ENCODE measurements at regions not wholly inside any gene's neighbourhood (a gene's known extent, or its start where the extent isn't known, plus 50 kb on each side); places are given as distances from the start of the nearest gene placed in this dataset.

DNA sequence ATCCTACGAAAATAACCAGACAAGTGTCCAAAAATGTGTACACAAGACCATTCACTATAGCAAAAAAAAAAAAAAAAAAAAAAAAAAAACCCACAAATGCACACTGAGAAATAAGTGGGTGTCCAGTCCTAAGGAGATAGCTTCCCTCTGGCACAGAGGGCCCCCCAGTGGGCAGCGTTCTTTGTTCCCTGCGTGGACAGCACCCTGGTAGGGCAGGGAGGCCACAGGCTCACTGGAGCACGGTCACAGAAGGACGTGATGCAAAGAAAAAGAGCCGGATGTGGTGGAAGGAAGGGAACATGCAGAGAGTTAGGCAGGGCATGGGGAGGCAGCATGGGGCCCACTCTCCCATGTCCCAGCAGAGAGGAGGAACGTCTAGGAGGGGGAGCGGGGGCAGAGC lies 210.7 kb upstream of the NSMCE3 start:
- TF ChIP-seq, protein P1, sequence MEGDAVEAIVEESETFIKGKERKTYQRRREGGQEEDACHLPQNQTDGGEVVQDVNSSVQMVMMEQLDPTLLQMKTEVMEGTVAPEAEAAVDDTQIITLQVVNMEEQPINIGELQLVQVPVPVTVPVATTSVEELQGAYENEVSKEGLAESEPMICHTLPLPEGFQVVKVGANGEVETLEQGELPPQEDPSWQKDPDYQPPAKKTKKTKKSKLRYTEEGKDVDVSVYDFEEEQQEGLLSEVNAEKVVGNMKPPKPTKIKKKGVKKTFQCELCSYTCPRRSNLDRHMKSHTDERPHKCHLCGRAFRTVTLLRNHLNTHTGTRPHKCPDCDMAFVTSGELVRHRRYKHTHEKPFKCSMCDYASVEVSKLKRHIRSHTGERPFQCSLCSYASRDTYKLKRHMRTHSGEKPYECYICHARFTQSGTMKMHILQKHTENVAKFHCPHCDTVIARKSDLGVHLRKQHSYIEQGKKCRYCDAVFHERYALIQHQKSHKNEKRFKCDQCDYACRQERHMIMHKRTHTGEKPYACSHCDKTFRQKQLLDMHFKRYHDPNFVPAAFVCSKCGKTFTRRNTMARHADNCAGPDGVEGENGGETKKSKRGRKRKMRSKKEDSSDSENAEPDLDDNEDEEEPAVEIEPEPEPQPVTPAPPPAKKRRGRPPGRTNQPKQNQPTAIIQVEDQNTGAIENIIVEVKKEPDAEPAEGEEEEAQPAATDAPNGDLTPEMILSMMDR (IDR thresholded peaks at IDR 0.05), result no peak
- TF ChIP-seq POLR2AphosphoS5 (IDR thresholded peaks at IDR 0.05), result no peak
- TF ChIP-seq EP300 (IDR thresholded peaks at IDR 0.05; ENCODE audit: low read depth), result no peak
- no peak for TF ChIP-seq POLR2A (IDR thresholded peaks at IDR 0.05)
